NB4 (cell line): ENCODE measurements at regions not wholly inside any gene's neighbourhood (a gene's known extent, or its start where the extent isn't known, plus 50 kb on each side); places are given as distances from the start of the nearest gene placed in this dataset.
"Not testable (repeated sequence)": the region's sequence is repeated elsewhere in the genome, so short reads cannot be mapped to it uniquely, and the experiment has no call there.

ENCODE experiments used
- DNase-seq: peaks from one replicate; pipeline ENCODE4 v3.0.0; 2010; ENCODE audit warnings: low read depth
- H3K4me3 ChIP-seq: one replicate; pipeline ENCODE4 v1.5.1; 2011; ENCODE audit warnings: mild to moderate bottlenecking, low read depth, low read length, moderate library complexity
- MAX ChIP-seq: IDR thresholded peaks from 2 replicates; pipeline ENCODE4 v1.6.1; 2011; ENCODE audit warnings: low read depth, low read length
- MYC ChIP-seq: IDR thresholded peaks from 2 replicates; pipeline ENCODE4 v1.6.1; 2011; ENCODE audit warnings: low read depth, low read length
- POLR2A ChIP-seq: IDR thresholded peaks from 2 replicates; pipeline ENCODE4 v1.6.1; 2011; ENCODE audit warnings: mild to moderate bottlenecking; ENCODE audit not compliant: insufficient read length; ENCODE audit errors: extremely low read depth
- TF ChIP-seq, protein P1 (sequence below): IDR thresholded peaks from one replicate; pipeline ENCODE4 v1.5.1; 2012; ENCODE audit warnings: low read depth, low read length

GRCh38 chr21:36265431-36265830 lies 54.6 kb upstream of the MORC3 start:
- H3K4me3 ChIP-seq = no peak overlapping the region
- TF ChIP-seq POLR2A = no peak
- TF ChIP-seq MYC = no peak
- TF ChIP-seq, protein P1, sequence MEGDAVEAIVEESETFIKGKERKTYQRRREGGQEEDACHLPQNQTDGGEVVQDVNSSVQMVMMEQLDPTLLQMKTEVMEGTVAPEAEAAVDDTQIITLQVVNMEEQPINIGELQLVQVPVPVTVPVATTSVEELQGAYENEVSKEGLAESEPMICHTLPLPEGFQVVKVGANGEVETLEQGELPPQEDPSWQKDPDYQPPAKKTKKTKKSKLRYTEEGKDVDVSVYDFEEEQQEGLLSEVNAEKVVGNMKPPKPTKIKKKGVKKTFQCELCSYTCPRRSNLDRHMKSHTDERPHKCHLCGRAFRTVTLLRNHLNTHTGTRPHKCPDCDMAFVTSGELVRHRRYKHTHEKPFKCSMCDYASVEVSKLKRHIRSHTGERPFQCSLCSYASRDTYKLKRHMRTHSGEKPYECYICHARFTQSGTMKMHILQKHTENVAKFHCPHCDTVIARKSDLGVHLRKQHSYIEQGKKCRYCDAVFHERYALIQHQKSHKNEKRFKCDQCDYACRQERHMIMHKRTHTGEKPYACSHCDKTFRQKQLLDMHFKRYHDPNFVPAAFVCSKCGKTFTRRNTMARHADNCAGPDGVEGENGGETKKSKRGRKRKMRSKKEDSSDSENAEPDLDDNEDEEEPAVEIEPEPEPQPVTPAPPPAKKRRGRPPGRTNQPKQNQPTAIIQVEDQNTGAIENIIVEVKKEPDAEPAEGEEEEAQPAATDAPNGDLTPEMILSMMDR = no peak
- no peak for TF ChIP-seq MAX
- DNase-seq = no peak

DNA sequence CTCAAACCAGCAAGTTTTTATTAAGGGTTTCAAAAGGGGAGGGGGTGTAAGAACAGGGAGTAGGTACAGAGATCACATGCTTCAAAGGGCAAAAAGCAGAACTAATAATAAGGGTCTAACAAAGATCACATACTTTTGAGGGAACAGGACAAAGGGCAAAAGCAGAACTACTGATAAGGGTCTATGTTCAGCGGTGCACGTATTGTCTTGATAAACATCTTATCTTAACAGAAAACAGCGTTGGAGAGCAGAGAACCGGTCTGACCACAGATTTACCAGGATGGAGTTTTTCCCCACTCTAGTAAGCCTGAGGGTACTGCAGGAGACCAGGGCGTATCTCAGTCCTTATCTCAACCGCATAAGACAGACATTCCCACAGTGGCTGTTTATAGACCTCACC lies 52.2 kb upstream of the MORC3 start:
- DNase-seq = peak; percentile 48
- not testable (repeated sequence) for H3K4me3 ChIP-seq

GRCh38 chr21:36268264-36268663 lies 51.7 kb upstream of the MORC3 start:
- H3K4me3 ChIP-seq, DNase-seq: not testable (repeated sequence)
